HEK293T (cell line): ENCODE measurements at regions not wholly inside any gene's neighbourhood (a gene's known extent, or its start where the extent isn't known, plus 50 kb on each side); places are given as distances from the start of the nearest gene placed in this dataset.

ENCODE experiments used
- CTCF ChIA-PET: fragments of 350-600 bp; formaldehyde crosslinking; extraction: SDS; loops from one replicate; lab custom pipeline; 2021; ENCODE audit warnings: antibody characterized with exemption, inconsistent platforms; lab: Yijun Ruan, JAX
- POLR2A ChIA-PET: fragments of 350-600 bp; formaldehyde crosslinking; extraction: SDS; loops from one replicate; lab custom pipeline; 2020; ENCODE audit warnings: antibody characterized with exemption, inconsistent platforms; lab: Yijun Ruan, JAX
- DNase-seq: peaks from one replicate; pipeline ENCODE4 v3.0.0; 2012; ENCODE audit warnings: mixed read lengths; ENCODE audit errors: extremely low spot score
- ARNT ChIP-seq: fragments of 450-650 bp; IDR thresholded peaks from 2 replicates; pipeline ENCODE4 v1.6.1; 2017; ENCODE audit warnings: mild to moderate bottlenecking
- BHLHE40 ChIP-seq: fragments of 450-650 bp; IDR thresholded peaks from 2 replicates; pipeline ENCODE4 v1.6.1; 2016; ENCODE audit warnings: mild to moderate bottlenecking, moderate library complexity, borderline replicate concordance
- CTBP1 ChIP-seq: fragments of 450-650 bp; IDR thresholded peaks from 2 replicates; pipeline ENCODE4 v1.6.1; 2016; ENCODE audit warnings: borderline replicate concordance
- ELF4 ChIP-seq: fragments of 450-650 bp; IDR thresholded peaks from 2 replicates; pipeline ENCODE4 v1.6.1; 2017; ENCODE audit warnings: antibody characterized with exemption
- FOXA1 ChIP-seq: fragments of 450-650 bp; IDR thresholded peaks from 2 replicates; pipeline ENCODE4 v1.6.1; 2016; ENCODE audit warnings: mild to moderate bottlenecking
- FOXK2 ChIP-seq: fragments of 450-650 bp; IDR thresholded peaks from 2 replicates; pipeline ENCODE4 v1.6.1; 2016; ENCODE audit warnings: mild to moderate bottlenecking
- FOXM1 ChIP-seq: fragments of 450-650 bp; IDR thresholded peaks from 2 replicates; pipeline ENCODE4 v1.6.1; 2017; ENCODE audit warnings: mild to moderate bottlenecking, borderline replicate concordance
- HDGF ChIP-seq: fragments of 450-650 bp; IDR thresholded peaks from 2 replicates; pipeline ENCODE4 v1.6.1; 2017; ENCODE audit warnings: antibody characterized with exemption, borderline replicate concordance
- L3MBTL2 ChIP-seq: fragments of 450-650 bp; conservative IDR thresholded peaks from 2 replicates; pipeline ENCODE4 v1.6.1; 2016; ENCODE audit warnings: mild to moderate bottlenecking
- LEF1 ChIP-seq: fragments of 450-650 bp; IDR thresholded peaks from 2 replicates; pipeline ENCODE4 v1.6.1; 2017; ENCODE audit warnings: mild to moderate bottlenecking, borderline replicate concordance
- NFRKB ChIP-seq: fragments of 450-650 bp; IDR thresholded peaks from 2 replicates; pipeline ENCODE4 v1.6.1; 2016; ENCODE audit warnings: mild to moderate bottlenecking, moderate library complexity
- SP1 ChIP-seq: fragments of 450-650 bp; IDR thresholded peaks from 2 replicates; pipeline ENCODE4 v1.6.1; 2017
- SUZ12 ChIP-seq: fragments of 450-650 bp; IDR thresholded peaks from 2 replicates; pipeline ENCODE4 v1.6.1; 2016; ENCODE audit warnings: mild to moderate bottlenecking
- TARDBP ChIP-seq: fragments of 450-650 bp; IDR thresholded peaks from 2 replicates; pipeline ENCODE4 v1.6.1; 2016
- ZNF384 ChIP-seq: fragments of 450-650 bp; IDR thresholded peaks from 2 replicates; pipeline ENCODE4 v1.6.1; 2016
- TF ChIP-seq, protein P1 (sequence below): fragments of 450-650 bp; IDR thresholded peaks from 2 replicates; pipeline ENCODE4 v1.6.1; 2016

DNA sequence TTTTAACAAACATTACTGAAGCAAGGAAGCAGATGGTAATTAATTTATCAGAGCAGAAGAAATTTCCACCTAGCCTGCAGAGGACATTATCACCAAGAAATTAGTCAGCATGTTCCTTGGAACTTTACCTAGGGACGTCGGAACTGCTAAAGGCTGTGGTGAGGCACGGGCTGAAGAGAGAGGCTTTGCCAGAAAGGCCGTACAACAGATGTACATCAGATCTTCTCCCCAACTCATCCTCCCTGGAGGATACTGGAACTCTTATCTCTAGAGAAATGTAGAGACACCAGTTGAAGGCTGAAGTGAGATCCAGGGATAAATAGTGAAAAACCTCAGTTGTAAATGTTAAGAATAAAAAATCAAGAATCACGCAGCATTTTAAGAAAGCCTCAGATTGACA, 257.1 kb downstream of the SAMD5 start:
- no peak for DNase-seq

DNA sequence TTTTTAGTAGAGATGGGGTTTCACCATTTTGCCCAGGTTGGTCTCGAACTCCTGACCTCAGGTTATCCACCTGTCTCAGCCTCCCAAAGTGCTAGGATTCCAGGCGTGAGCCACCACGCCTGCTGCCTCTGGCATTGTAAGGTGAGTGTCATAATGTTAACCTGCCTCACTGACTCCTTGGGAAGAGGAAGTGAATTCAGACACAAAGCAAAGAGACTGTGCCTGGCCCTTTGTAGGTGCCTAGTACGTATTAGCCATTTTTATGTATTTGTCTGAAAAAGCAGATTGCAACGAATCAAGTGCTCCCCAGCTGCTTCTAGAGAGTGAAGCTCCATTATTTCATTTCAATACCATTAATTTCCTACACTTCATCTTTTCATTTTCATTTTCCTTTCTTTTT, 260.5 kb downstream of the SAMD5 start:
- CTCF ChIA-PET = no interaction called here
- POLR2A ChIA-PET = no interaction called here
- TF ChIP-seq, protein P1, sequence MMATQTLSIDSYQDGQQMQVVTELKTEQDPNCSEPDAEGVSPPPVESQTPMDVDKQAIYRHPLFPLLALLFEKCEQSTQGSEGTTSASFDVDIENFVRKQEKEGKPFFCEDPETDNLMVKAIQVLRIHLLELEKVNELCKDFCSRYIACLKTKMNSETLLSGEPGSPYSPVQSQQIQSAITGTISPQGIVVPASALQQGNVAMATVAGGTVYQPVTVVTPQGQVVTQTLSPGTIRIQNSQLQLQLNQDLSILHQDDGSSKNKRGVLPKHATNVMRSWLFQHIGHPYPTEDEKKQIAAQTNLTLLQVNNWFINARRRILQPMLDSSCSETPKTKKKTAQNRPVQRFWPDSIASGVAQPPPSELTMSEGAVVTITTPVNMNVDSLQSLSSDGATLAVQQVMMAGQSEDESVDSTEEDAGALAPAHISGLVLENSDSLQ = no peak
- TF ChIP-seq NFRKB (no peak), ELF4 (no peak), L3MBTL2 (no peak), HDGF (no peak), BHLHE40 (no peak), ARNT (no peak), TARDBP (no peak), ZNF384 (no peak)

More for the DNA sequence above, 257.1 kb downstream of the SAMD5 start:
- TF ChIP-seq CTBP1 = no peak
- TF ChIP-seq FOXK2 = no peak
- CTCF ChIA-PET = no interaction called here
- POLR2A ChIA-PET = no interaction called here

DNA sequence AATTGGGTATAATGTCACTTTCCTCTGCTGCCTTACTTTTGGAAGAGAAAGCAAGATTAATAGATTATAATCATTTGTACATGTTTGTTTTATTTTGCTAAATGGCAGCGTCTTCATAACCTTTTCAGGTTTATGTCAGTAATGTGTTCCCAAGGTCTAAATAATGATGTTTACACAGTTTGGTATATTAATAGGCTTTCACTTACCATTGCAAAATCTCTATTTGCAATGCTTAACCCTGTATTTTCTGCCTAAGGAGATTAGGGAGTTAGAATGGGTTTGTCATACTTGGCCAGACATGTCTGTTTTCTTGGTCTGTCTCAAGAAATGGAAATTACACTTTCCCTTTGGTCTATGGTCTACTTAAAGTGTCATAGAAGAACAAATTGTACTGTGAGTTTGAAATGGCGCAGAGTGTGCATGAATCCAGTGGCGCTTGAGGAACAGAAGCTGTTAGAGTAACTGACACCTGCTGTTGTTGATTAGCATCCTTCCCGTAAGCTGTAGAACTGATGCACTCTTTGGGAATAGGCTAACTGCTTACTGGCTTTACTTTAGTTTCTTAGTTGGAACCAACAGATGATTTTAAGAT, 261.1 kb downstream of the SAMD5 start:
- DNase-seq = no peak
- TF ChIP-seq CTBP1 (no peak), ARNT (no peak), HDGF (no peak), L3MBTL2 (no peak), FOXA1 (no peak), LEF1 (no peak), SP1 (no peak), BHLHE40 (no peak), ELF4 (no peak), FOXM1 (no peak), FOXK2 (no peak), TARDBP (no peak), ZNF384 (no peak), SUZ12 (no peak), NFRKB (no peak)
- TF ChIP-seq, protein P1 = no peak
- ChIA-PET POLR2A (no interaction called here), CTCF (no interaction called here)

More for the DNA sequence above, 260.5 kb downstream of the SAMD5 start:
- no peak for DNase-seq

DNA sequence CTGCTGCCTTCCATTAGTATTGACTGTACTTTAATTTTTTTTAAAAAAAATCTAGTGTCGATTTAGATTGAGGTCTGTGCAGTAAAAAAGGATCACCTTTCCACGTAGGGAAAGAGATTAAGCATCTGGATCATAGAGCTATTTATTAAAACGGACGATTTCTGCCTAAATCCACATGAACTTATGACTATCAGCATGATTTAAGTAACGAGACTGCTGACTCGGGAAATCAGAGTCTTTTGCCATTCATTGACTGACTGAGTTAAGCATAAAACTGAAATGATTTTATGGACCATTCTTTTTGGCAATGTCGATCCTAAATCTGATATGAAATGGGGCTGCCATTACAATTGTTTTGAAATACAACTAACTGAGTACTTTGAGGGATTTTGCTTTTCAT, 261.7 kb downstream of the SAMD5 start:
- no peak for DNase-seq
- TF ChIP-seq NFRKB (no peak), TARDBP (no peak), BHLHE40 (no peak), CTBP1 (no peak), L3MBTL2 (no peak), FOXK2 (no peak), SP1 (no peak), LEF1 (no peak)
- ChIA-PET CTCF (no interaction called here), POLR2A (no interaction called here)

DNA sequence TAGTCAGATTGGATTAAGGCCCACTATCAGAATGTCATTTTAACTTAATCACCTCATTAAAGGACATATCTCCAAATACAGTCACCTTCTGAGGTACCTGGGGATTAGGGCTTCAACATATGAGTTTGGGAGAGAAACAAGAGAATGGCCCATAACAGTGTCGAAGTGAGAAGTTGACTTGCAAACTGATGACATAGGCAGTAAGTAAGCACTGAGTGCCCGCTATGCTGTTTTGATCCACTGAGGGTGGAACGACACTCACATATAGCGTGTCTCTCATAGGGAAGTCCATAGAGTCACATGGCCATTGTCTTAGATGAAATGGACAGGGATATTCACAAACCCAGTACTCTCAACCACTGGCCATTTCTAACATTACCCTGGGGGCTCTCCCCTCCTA, 264.2 kb downstream of the SAMD5 start:
- CTCF ChIA-PET = interaction anchor here (0.6 kb wide), 1 partner anchor 588 kb away, joined by 8 read pairs; no protein-coding TSS in a partner anchor
- POLR2A ChIA-PET = no interaction called here
- TF ChIP-seq CTBP1 (no peak), HDGF (no peak), SP1 (no peak), TARDBP (no peak)
- DNase-seq = no peak

DNA sequence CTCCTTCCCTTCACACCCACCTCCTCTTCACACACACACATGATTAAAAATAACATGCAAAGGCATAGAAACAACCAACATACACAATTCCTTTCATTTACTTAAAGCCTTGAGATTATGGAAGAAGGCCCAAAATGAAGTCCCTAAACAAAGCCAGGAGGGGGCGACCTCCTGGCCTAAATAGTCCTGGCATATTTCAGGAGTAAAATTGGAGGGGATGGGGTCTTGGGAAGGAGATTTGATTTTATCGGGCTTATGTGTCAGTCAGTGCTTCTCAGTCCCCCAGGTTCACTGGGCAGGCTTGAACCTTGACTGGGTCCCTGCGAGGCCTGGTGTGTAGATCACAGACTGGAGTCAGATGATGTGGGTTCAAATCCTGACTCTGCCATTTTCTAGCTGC, 266.4 kb downstream of the SAMD5 start:
- CTCF ChIA-PET = interaction anchor here (1.0 kb wide), 1 partner anchor 14 kb away, joined by 3 read pairs; no protein-coding TSS in a partner anchor
- DNase-seq = peak; percentile 34
- POLR2A ChIA-PET = no interaction called here
- no peak for TF ChIP-seq CTBP1
- no peak for TF ChIP-seq ELF4
- no peak for TF ChIP-seq ZNF384

DNA sequence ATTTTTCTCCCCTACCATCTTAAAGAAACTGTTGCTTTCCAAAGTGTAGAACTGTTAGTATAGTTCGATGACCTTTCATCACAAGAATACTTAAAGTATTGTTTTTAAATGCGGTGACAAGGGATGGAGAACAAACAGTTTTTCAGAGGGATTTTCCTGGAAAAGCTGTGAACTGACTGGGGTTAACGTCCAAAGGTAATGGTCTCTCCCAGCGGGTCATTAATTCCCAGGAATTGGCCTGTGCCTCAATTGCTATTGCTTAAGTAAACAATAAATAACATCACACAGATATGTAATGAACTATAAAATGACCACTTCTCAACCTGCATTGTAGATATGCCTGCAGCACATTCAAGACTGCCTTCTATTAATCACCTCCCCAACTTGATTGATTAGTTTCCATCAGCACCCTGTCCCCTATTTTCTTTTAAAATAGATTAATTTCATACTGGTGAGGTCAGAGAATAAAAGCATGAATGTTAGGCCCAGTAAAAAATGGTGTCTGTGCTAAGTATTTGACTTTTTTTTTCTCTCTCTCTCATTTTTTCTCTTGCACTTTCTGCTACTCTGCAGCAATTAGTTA, 268.2 kb downstream of the SAMD5 start:
- CTCF ChIA-PET = no interaction called here
- TF ChIP-seq ELF4 (no peak), ZNF384 (no peak), SUZ12 (no peak), NFRKB (no peak), L3MBTL2 (no peak), CTBP1 (no peak), SP1 (no peak), TARDBP (no peak), HDGF (no peak)
- POLR2A ChIA-PET = no interaction called here
- no peak for DNase-seq

DNA sequence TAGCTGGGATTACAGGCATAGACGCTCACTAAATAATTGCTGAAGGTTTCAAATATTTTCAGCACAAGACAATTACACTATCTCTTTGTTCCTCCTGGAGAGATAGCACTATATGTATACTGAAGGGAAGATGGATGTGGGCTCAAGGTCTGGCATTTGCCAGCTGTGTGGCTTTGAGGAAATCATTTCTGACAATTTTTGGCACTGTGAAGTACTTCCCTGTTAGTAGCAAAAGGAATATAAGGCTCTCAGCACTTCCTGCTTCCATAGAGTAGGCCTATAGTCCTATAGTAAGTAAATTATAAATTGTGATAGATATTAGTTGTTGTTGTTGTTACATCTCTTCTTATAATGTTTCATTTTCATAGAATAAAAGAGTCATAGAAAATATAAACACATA, 271.1 kb downstream of the SAMD5 start:
- no peak for DNase-seq
- ChIA-PET CTCF (interaction anchor here (1.0 kb wide), 1 partner anchor 105 kb away, joined by 3 read pairs; no protein-coding TSS in a partner anchor), POLR2A (no interaction called here)

More for the DNA sequence above, 271.1 kb downstream of the SAMD5 start:
- TF ChIP-seq ZNF384 = no peak
- TF ChIP-seq L3MBTL2 = no peak
- no peak for TF ChIP-seq ELF4
- TF ChIP-seq SP1 = no peak
- TF ChIP-seq NFRKB = no peak
- TF ChIP-seq, protein P1 = no peak
- no peak for TF ChIP-seq ARNT
- TF ChIP-seq SUZ12 = no peak
- no peak for TF ChIP-seq TARDBP
- no peak for TF ChIP-seq BHLHE40
- TF ChIP-seq HDGF = no peak
- no peak for TF ChIP-seq FOXA1
- no peak for TF ChIP-seq FOXM1
- no peak for TF ChIP-seq LEF1
- TF ChIP-seq FOXK2 = no peak
- TF ChIP-seq CTBP1 = no peak
